DOHH2 (cell line): ENCODE measurements at regions not wholly inside any gene's neighbourhood (a gene's known extent, or its start where the extent isn't known, plus 50 kb on each side); places are given as distances from the start of the nearest gene placed in this dataset.

Source experiments
- H3F3A ChIP-seq: fragments of 200-600 bp; sonication (generic), shearing (Covaris generic); 2 replicates; pipeline ENCODE4 v1.6.0; 2016; ENCODE audit warnings: antibody characterized with exemption, mild to moderate bottlenecking; ENCODE audit not compliant: control insufficient read depth, insufficient read depth
- H3K27ac ChIP-seq: fragments of 200-600 bp; sonication (generic); 2 replicates; pipeline ENCODE4 v1.5.1; 2014; ENCODE audit warnings: low read depth, mild to moderate bottlenecking, low read length, moderate library complexity
- H3K27me3 ChIP-seq: fragments of 200-600 bp; sonication (generic); 2 replicates; pipeline ENCODE4 v1.6.1; 2014; ENCODE audit warnings: mild to moderate bottlenecking, low read length, mixed read lengths; ENCODE audit not compliant: control insufficient read depth
- H3K36me3 ChIP-seq: fragments of 200-600 bp; sonication (generic); 2 replicates; pipeline ENCODE4 v1.6.1; 2014; ENCODE audit warnings: mild to moderate bottlenecking, low read length, moderate library complexity, mixed read lengths; ENCODE audit not compliant: control insufficient read depth
- H3K4me1 ChIP-seq: fragments of 200-600 bp; sonication (generic); 2 replicates; pipeline ENCODE4 v1.6.1; 2014; ENCODE audit warnings: mild to moderate bottlenecking, low read length, mixed read lengths; ENCODE audit not compliant: control insufficient read depth
- H3K4me2 ChIP-seq: fragments of 200-600 bp; sonication (generic); 2 replicates; pipeline ENCODE4 v1.6.0; 2014; ENCODE audit warnings: mild to moderate bottlenecking, low read length, moderate library complexity
- H3K4me3 ChIP-seq: fragments of 200-600 bp; sonication (generic); 2 replicates; pipeline ENCODE4 v1.5.1; 2014; ENCODE audit warnings: mild to moderate bottlenecking, low read length, mixed read lengths
- H3K79me2 ChIP-seq: fragments of 200-600 bp; sonication (generic); 2 replicates; pipeline ENCODE4 v1.6.1; 2014; ENCODE audit warnings: mild to moderate bottlenecking, low read length, mixed read lengths; ENCODE audit not compliant: control insufficient read depth
- H3K9me2 ChIP-seq: fragments of 200-600 bp; sonication (generic); replicated peaks from 2 replicates; pipeline ENCODE4 v1.6.1; 2014; ENCODE audit warnings: mild to moderate bottlenecking, low read length, mixed read lengths; ENCODE audit not compliant: control insufficient read depth
- H3K9me3 ChIP-seq: fragments of 200-600 bp; sonication (generic); 2 replicates; pipeline ENCODE4 v1.6.1; 2014; ENCODE audit warnings: antibody characterized with exemption, low read length, mixed read lengths; ENCODE audit not compliant: control insufficient read depth, insufficient read depth
- H4K20me1 ChIP-seq: fragments of 200-600 bp; sonication (generic); 2 replicates; pipeline ENCODE4 v1.6.0; 2014; ENCODE audit warnings: low read depth, mild to moderate bottlenecking, antibody characterized with exemption, low read length, moderate library complexity; ENCODE audit not compliant: control insufficient read depth, insufficient read depth
- EZH2phosphoT487 ChIP-seq: fragments of 200-600 bp; sonication (generic); IDR thresholded peaks from 2 replicates; pipeline ENCODE4 v1.6.1; 2017; ENCODE audit warnings: borderline replicate concordance, mild to moderate bottlenecking, antibody characterized with exemption, low read length, moderate library complexity, mixed read lengths
- TF ChIP-seq, protein P1 (sequence below): fragments of 200-600 bp; sonication (generic); IDR thresholded peaks from one replicate; pipeline ENCODE4 v1.5.1; 2014; ENCODE audit warnings: antibody characterized with exemption, mild to moderate bottlenecking, low read depth, low read length; ENCODE audit not compliant: poor library complexity, severe bottlenecking

- Histone ChIP-seq H3K79me2 (no peaks in the 10 kb centered on the region), H4K20me1 (no peaks in the 10 kb centered on the region), H3K27ac (no peak overlapping the region), H3K36me3 (no peaks in the 10 kb centered on the region), H3K4me1 (no peaks in the 10 kb centered on the region), H3K27me3 (no peaks in the 10 kb centered on the region), H3K9me2 (no peaks in the 10 kb centered on the region), H3K9me3 (no peaks in the 10 kb centered on the region), H3F3A (no peaks in the 10 kb centered on the region), H3K4me3 (no peak overlapping the region), H3K4me2 (no peak overlapping the region)
- TF ChIP-seq, protein P1, sequence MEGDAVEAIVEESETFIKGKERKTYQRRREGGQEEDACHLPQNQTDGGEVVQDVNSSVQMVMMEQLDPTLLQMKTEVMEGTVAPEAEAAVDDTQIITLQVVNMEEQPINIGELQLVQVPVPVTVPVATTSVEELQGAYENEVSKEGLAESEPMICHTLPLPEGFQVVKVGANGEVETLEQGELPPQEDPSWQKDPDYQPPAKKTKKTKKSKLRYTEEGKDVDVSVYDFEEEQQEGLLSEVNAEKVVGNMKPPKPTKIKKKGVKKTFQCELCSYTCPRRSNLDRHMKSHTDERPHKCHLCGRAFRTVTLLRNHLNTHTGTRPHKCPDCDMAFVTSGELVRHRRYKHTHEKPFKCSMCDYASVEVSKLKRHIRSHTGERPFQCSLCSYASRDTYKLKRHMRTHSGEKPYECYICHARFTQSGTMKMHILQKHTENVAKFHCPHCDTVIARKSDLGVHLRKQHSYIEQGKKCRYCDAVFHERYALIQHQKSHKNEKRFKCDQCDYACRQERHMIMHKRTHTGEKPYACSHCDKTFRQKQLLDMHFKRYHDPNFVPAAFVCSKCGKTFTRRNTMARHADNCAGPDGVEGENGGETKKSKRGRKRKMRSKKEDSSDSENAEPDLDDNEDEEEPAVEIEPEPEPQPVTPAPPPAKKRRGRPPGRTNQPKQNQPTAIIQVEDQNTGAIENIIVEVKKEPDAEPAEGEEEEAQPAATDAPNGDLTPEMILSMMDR: no peak
Measured at GRCh38 chr5:88979726-88980125, 96.7 kb upstream of the MEF2C start.

DNA sequence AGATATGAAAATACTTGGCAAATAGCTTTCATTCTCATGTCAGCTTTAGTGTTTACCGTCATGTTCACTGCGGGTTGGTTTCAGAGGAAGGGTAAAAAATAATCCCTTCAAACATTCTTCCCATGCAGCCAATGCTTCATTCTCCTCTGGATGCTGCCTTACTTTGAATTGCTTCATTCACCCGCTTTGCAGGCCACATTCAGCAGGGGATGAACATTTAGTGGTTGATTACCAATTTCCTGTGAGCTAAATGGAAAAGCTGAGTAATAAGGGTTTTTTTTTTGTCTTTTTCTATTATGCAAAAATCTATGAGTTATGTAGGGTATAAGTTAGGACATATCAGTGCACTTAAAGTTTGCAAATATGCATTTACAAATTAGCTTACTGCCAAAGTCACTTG is 96.3 kb upstream of the MEF2C start:
- no peaks in the 10 kb centered on the region for H3K9me3 ChIP-seq
- TF ChIP-seq EZH2phosphoT487: no peak
- TF ChIP-seq, protein P1: no peak
- no peaks in the 10 kb centered on the region for H3K27me3 ChIP-seq
- no peaks in the 10 kb centered on the region for H4K20me1 ChIP-seq
- no peak overlapping the region for H3K4me2 ChIP-seq
- H3F3A ChIP-seq: no peaks in the 10 kb centered on the region
- H3K9me2 ChIP-seq: no peaks in the 10 kb centered on the region
- H3K4me3 ChIP-seq: no peak overlapping the region
- H3K36me3 ChIP-seq: no peaks in the 10 kb centered on the region
- H3K4me1 ChIP-seq: no peaks in the 10 kb centered on the region
- no peak overlapping the region for H3K27ac ChIP-seq
- H3K79me2 ChIP-seq: no peaks in the 10 kb centered on the region

DNA sequence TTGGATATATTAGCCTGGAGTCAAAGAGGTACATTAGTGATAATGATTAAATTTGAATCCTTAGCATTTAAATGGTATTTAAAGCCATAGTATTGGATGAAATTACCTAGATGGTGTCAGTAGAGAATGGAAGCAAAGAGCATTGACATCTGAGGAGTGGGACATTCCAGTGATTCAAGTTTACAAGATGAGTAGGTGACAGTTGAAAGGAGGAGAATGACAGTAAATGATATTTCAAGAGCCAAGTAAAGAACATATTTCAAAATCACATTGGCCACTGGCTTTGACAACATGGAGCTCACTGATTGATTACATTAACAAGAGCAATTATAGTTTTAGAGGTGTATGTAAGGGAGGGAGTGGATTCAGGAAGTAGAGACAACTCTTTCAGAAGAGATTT is 93.9 kb upstream of the MEF2C start:
- H3K4me3 ChIP-seq: no peak overlapping the region
- no peaks in the 10 kb centered on the region for H3K4me1 ChIP-seq
- H4K20me1 ChIP-seq: no peaks in the 10 kb centered on the region
- H3F3A ChIP-seq: no peaks in the 10 kb centered on the region
- TF ChIP-seq, protein P1: no peak
- TF ChIP-seq EZH2phosphoT487: no peak
- no peak overlapping the region for H3K27ac ChIP-seq
- no peaks in the 10 kb centered on the region for H3K27me3 ChIP-seq
- no peak overlapping the region for H3K4me2 ChIP-seq
- H3K9me3 ChIP-seq: no peaks in the 10 kb centered on the region
- H3K9me2 ChIP-seq: no peaks in the 10 kb centered on the region
- H3K36me3 ChIP-seq: no peaks in the 10 kb centered on the region
- no peaks in the 10 kb centered on the region for H3K79me2 ChIP-seq
